ENCODE measurements at regions not wholly inside any gene's neighbourhood (a gene's known extent, or its start where the extent isn't known, plus 50 kb on each side); places are given as distances from the start of the nearest gene placed in this dataset.
"Not testable (repeated sequence)": the region's sequence is repeated elsewhere in the genome, so short reads cannot be mapped to it uniquely, and the experiment has no call there.

DNA sequence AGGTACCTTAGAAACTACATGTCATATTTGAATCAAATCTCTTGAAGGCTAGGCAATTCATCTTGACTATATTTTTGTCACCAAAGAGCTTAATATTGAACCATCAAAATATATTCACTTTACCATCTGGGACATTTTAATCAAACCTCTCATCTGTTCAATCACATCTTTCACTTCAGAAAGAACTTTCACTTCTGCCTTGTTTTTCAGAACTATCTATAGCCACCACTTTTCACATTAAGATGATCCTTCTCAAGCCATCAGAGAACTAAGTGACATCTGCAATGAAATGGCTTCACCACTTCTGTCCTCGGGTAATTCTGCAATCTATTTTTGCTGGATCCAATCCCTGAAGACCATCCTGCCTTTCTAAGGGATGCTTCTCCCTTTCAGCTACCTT is 57.8 kb downstream of the OR2B2 start:
- no peak for DNase-seq

DNA sequence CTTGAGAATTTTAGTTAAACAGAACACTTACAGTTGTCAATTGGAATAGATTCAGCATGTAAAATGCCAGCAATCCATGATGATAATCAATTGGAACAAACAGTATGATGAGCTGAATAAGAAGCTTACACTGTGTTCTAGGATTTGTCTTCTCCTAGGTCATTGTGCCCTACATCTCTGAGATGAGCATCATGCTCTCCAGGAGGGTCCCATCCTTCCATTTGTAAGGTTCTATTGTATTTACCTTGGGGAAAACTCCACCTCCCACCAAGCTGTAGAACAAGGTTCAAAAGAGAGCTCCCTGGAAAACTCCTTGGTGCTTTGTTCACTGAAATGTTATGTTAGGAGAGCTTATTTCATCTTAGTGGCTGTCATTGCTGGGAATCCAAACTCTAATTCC is 60.8 kb downstream of the OR2B2 start:
- no peak for DNase-seq

DNA sequence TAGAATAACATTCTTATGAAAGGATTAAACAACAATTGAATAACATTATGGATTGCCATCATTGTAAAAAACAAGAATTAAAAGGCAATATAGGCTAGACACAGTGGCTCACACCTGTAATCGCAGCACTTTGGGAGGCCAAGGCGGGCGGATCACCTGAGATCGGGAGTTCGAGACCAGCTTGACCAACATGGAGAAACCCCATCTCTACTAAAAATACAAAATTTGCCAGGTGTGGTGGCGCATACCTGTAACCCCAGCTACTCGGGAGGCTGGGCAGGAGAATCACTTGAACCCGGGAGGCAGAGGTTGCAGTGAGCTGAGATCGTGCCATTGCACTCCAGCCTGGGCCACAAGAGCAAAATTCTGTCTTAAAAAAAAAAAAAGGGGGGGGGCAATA is 63.2 kb downstream of the OR2B2 start:
- not testable (repeated sequence) for DNase-seq

DNA sequence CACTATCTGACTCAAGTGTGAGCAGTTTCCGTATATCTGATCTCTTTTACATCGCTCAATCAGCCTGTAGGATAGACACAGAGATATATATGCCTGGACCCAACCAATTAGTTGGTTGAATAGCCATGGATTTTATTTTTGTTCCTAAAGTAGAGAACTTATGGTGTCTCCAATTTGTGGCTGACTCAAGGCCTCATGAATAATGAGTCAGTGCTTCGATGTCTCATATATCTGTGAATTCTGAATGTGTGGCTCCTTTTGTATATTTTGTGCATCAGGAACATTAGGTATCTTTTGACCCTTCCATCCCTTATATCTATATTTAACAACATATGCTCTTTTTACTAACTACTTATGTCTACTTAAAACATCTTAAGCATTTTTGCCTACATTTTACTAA is 64.5 kb downstream of the OR2B2 start:
- DNase-seq = no peak

DNA sequence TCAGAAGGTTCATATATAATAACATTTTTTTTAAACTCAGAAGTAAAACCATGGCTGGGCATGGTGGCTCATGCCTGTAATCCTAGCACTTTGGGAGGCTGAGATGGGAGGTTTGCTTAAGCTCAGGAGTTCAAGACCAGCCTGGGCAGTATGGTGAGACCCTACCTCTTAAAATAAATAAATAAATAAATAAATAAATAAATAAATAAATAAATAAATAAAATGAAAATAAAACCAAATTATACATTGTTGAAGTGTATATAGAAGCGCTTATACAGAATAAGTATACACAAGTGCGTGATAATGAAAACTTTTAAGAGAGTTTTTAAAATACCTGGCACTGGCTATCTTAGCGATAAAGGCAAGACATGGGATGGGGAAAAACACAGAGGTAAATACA is 71.6 kb downstream of the OR2B2 start:
- no peak for DNase-seq

DNA sequence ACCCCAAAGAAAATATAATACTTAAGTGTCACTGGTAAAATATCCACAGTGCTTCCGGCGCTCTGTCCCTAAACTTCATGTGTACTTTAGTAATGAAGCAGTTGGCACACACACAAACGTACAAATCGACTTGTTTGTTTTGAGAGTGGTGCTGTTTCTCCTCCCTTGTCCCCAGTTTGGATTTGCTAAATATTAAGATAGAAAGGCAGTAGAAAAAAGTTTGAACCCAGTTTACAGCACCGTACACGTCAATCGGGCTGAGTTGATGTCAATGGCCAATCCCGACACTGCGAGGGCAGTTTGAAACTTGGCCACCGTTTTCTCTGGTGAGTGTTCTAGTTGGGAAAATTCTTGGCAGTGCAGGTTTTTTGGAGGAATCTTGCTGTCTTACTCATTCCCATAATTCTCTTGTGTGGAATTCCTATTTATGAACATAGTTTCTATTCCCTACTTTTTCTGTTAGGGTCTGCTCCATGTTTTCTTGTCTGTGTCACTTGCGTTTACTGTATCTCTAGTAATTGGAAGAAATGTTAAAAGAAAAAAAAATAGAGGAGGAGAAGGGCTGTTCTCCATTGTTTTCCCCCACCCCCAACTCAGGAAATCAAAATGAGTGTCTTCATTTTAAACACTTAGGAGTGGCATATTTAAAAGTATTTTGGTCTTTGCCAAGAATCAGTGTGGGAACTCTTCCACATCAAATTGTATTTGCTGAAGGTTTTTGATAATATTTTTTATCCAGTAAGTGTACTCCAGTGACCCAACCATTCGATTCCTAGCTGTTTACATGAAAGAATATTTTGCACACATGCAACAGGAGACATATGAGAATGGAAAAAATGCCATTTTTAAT is 72.3 kb downstream of the OR2B2 start:
- no peak for DNase-seq

DNA sequence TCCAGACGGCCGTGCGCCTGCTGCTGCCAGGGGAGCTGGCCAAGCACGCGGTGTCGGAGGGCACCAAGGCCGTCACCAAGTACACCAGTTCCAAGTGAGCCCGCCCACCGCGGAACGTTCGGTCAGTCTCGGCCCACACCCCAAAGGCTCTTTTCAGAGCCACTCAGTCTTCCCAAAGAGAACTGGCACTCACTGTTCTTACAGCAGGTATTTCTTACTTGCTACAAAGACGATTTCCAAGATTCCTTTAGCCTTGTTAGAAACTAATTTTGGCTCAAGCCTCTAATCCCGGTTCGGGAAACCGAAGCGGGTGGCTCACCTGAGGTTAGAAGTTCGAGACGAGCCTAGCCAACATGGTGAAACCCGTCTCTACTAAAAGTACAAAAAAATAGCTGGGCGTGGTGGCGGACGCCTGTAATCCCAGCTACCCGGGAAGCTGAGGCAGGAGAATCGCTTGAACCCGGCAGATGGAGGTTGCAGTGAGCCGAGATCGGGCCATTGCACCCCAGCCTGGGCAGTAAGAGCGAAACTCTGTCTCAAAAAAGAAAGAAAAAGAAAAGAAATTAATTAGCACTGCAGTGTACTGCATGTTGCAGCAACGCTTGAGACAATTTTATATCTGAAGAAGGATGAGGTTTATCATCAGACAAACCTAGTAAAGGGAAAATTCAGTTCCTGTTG is 73.1 kb downstream of the OR2B2 start:
- no peak for DNase-seq

DNA sequence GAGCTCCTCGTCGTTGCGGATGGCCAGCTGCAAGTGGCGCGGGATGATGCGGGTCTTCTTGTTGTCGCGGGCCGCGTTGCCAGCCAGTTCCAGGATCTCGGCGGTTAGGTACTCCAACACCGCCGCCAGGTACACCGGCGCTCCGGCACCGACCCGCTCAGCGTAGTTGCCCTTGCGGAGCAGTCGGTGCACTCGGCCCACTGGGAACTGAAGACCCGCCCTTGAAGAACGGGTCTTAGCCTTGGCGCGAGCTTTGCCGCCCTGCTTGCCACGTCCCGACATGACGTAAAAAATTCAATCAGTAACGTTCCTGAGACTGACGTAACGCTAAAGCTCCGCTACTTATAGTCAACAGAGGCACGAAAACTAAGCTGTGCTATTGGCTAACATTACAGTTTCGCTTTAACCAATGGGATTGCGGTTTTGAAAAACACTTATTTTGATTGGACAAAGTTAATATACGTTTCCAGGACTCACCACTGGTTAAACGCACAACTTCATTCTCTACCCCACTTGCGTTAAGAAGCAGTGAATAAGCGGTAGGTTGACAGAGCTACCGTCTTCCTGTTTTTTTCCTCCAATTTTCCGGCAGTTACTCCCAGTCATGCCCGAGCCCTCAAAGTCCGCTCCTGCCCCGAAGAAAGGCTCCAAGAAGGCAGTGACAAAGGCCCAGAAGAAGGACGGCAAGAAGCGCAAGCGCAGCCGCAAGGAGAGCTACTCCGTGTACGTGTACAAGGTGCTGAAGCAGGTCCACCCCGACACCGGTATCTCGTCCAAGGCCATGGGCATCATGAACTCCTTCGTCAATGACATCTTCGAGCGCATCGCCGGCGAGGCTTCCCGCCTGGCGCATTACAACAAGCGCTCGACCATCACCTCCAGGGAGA is 73.9 kb downstream of the OR2B2 start:
- DNase-seq = peak; percentile 96

DNA sequence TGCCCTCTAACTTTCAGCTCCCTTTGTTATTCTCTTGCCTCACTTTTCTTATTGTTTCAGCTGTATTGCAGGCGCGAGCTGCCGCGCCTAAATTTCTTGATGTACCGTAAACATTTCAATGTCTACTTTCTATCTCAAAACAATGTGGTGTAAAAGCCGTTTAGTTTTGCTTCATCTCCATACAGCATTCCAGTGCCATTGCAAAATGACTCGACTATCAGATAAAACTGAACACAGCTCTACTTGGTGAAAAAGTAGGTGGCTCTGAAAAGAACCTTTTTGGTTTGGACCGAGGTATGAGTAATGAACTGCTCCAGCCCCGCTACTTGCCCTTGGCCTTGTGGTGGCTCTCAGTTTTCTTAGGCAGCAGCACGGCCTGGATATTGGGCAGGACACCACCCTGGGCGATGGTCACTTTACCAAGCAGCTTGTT is 74.6 kb downstream of the OR2B2 start:
- DNase-seq = no peak

DNA sequence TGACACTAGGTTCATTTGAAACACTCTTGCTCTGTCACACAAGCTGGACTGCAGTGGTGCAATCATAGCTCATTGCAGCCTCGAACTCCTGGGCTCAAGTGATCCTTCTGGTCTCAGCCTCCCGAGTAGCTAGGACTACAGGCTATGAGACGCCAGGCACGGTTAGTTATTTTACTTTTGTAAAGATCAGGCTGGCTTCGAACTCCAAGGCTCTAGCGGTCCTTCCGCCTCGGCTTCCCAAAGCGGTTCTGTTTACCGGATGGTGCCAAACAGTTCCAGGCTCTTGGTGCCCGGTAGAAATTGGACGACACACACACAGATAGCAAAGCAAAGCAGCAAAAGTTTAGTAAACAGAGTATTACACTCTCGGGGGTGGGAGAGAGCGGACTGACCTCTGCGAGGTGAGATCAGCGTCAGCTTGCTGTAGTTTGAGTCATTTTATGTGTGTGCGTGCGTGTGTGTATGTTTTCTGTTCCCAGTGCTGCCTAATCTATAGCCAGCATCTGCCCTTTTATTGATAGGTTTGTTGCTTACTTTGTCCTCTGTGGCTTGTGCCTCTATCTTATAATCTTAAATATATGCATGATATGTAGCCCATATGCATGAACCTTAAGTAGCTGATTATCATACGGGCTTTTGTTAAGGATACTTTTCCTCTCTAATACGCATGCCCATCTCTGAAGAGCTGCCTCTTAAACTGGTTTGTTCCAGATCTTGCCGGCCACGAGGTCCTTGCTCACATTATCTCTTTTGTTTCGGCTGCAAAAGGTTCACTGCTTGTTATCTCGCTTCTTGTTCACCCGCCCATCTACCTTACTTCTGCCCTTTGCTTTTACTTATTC is 75.2 kb downstream of the OR2B2 start:
- peak; percentile 82 for DNase-seq

DNA sequence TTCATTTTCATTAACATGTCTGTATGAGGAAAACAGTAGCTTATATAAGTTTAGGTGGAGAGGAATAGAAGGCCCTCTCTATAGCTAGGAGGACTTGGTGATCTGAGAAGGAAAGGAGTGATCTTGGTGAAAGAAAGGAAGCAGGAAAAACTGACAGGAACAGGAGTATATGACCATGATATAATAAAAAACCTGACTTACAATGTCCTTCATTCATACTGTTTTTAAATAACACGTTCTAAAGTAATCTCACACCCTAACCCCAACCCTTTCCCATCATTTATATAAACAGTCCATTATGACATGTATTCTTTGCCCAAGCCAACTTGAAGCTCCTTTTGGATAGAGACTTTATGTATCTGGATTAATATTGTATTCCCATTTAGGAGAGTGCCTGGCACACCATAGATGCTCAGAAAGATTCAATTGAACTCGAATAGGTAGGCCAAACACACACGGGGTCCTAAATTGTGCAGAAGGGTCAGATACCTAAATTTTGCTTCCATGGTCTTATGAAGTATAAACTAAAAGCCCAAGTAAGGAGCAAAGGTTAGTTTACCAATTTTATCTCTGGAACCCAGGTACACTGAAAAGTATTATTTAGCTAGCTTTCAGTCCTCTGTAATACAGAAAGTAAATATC is 75.9 kb downstream of the OR2B2 start:
- DNase-seq = no peak

DNA sequence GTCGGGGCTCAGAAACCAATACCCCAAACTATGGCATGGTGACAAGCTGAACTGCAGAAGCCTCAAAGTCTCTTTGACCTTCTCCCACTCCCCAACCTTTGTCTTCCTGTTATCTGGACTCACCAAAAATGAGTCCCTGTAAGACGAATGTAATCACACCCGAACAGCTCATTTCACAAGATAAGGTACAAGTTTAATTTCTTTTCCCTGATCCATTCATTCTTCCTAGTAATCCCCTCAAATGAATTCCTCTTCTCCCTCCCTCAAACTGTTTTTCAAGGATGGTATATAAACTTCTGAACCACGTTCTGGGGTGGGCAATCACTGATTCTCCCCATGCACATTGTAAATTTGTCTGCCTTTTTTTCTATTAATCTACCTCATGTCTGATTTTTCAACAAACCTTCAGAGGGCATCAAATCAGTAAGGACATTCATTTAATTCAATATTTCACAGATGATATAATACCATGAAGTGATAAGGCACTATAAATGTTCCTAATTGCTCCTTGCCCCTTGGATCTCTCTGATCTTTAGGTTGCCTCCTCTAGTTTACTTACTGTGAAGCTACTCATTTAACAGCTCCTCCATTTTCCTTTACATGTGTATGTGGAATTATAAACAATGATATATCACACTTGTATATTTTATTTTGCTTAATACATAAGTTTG is 77.2 kb downstream of the OR2B2 start:
- no peak for DNase-seq

DNA sequence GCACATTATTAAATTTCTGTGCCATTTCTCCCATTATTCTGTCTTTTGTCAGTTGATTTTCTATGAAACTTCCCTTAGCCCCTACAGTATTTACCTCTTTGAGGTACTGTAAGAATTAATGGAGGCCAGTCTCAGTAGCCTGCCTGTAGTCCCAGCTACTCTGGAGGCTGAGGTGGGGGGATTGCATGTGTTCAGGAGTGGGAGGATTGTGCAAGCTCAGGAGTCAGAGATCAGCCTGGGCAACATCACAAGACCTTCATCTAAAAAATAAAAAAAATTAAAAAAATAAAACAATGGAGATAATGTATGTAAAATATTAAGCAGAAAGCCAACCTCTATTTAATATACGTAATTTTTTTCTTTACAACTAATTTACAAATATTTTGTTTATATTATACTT is 77.8 kb downstream of the OR2B2 start:
- DNase-seq = no peak

DNA sequence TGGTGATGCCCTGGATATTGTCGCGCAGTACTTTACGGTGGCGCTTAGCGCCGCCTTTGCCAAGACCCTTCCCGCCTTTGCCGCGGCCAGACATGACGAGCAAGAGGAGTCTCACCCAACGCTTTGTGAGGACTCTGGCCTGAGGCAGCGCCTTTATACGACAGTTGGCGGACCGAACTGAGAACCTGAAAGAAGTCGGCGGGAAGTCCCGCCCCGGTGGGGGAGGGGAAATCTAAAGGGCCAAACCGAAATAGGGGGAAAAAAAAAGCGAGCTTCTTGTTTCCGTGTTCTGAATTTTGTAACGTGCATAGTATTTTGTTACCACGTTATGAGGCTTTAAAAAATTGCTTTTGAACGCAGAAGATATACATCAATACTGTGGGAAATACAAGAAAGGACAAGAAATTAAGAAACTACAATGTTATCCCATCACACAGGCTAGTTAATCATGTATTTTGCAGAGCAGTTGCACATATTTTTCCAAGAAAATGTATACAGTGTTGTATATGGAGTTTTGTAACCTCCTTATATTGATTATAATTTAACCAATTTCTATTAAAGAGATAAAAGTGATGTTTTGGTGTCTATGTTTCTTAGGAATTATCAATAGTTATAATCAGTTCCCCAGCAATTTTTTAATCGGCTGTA is 80.6 kb downstream of the OR2B2 start:
- peak; percentile 51 for DNase-seq

DNA sequence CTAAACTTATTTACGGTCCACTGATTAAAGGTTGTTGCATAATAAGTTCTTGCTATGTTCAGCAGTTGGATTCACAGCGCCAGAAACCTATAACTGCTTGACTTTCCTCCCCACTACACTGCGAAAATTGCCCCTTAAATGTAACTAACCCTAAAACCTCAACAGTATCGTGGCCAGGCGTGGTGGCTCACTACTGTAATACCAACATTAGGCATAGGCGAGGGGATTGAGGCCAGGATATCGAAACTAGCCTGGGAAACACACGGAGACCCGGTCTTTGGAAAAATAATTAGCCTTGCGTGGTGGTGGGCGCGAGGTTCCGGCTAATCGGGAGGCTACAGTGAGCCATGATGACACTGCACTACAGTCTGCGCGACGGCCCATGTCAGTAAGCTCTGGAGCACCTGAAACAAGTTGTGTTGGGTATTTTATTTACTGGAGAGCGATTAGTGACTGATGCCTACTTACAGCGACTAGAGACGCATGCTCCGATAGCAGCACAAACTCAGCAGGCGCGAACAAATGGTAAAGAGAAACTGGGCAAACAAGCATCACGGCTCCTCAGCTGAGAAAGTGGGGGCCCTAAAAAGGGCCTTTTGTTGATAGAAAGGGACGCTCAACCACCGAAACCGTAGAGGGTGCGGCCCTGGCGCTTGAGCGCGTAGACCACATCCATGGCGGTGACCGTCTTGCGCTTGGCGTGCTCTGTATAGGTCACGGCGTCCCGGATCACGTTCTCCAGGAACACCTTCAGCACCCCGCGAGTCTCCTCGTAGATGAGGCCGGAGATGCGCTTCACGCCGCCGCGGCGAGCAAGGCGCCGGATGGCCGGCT is 81.4 kb downstream of the OR2B2 start:
- not testable (repeated sequence) for DNase-seq

DNA sequence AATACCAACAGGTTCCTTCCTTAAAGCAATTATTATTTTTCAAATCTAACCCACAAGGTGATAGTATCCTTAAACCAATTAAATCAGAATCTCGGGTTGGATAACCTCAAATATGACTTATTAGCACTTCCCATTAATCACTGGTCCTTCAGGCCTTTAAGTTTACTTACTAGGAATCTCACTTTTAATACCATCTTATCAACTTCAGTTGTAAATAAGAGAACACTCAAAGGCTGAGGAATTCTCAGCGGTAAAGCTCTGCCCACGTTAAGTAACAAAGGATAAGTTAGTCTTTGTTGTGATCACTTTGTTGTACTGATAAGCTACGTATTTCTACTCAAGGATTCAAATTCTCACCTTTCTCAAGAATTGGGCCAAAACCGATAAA is 82.0 kb downstream of the OR2B2 start:
- DNase-seq = no peak

DNA sequence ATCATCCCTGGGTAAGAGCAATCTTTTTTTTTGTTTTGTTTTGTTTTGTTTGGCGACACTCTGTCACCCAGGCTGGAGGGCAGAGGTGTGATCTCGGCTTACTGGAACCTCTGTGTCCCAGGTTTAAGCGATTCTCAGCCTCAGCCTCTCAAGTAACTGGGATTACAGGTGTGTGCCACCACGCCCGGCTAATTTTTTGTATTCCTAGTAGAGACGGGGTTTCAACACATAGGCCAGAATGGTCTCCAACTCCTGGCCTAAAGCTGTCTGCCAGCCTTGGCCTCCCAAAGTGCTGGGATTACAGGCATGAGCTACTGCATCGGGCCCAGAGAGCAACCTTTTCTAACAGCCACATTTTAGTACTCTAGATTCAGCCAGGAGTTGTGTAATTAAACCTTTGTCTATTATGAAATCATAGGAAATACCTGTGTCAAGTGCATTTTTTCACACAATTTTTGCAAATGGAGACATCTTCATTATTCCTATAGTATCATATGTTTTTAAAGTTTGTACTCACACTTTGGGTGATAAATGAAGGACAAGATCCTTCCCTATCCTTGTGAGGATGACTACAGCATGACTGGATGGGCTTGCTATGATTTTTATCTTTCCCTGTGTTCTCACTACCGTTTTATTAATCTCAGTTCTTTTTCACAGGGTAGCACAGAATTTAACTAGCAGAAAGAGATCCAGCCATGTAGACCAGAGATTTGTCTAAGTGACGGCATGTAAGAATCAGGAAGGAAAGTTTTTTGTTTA is 82.6 kb downstream of the OR2B2 start:
- DNase-seq = no peak

DNA sequence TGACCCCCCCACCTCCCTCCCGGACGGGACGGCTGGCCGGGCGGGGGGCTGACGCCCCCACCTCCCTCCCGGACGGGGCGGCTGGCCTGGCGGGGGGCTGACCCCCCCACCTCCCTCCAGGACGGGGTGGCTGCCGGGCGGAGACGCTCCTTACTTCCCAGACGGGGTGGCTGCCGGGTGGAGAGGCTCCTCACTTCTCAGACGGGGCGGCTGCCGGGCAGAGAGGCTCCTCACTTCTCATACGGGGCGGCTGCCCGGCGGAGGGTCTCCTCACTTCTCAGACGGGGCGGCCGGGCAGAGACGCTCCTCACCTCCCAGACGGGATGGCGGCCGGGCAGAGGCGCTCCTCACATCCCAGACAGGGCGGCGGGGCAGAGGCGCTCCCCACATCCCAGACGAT is 84.7 kb downstream of the OR2B2 start:
- not testable (repeated sequence) for DNase-seq

DNA sequence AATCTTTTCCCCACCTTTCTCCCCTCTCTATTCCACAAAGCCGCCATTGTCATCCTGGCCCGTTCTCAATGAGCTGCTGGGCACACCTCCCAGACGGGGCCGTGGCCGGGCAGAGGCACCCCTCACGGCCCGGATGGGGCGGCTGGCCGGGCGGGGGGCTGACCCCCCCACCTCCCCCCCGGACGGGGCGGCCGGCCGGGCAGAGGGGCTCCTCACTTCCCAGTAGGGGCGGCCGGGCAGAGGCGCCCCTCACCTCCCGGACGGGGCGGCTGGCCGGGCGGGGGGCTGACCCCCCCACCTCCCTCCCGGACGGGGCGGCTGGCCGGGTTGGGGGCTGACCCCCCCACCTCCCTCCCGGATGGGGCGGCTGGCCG is 85.6 kb downstream of the OR2B2 start:
- DNase-seq = not testable (repeated sequence)
